H1 (cell line): ENCODE measurements at regions not wholly inside any gene's neighbourhood (a gene's known extent, or its start where the extent isn't known, plus 50 kb on each side); places are given as distances from the start of the nearest gene placed in this dataset.

Experiments
- CEBPB ChIP-seq: IDR thresholded peaks from 2 replicates; pipeline ENCODE4 v1.6.1; 2012; ENCODE audit warnings: low read depth, low read length
- EP300 ChIP-seq, 2 experiments: IDR thresholded peaks; 1 replicate in 1 of 2; 2 replicates in 1 of 2; pipeline ENCODE4 v1.6.1; 2011 to 2012; ENCODE audit warnings: low read depth in 2 of 2, low read length in 2 of 2, mild to moderate bottlenecking in 2 of 2, borderline replicate concordance in 1 of 2, inconsistent platforms in 1 of 2, moderate library complexity in 1 of 2
- TF ChIP-seq, protein P1 (sequence below): IDR thresholded peaks from 2 replicates; pipeline ENCODE4 v1.6.1; 2012; ENCODE audit warnings: inconsistent platforms

DNA sequence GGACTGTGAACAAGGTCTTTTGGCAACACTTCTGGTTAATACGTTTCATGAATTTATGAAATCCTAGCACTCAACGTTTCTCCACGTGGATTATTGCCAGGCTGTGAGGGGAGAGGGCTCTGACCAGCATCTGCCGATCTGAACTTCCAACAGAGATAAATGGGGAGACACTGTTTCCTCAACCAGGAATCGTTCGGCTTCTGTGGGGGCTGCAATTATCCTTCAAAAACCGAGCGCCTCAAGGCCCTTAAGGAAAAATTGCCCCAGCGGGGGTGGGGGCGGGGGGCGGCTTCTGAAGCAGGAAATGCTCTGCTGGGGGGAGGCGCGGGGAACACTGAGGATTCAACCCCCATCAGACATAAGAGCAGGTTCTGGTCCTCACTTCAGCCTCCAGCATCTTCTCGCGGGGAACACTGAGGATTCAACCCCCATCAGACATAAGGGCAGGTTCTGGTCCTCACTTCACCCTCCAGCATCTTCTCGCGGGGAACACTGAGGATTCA is 155.6 kb downstream of the BRD1 start:
- no peak for TF ChIP-seq CEBPB
- no peak for TF ChIP-seq EP300 (IDR thresholded peaks at IDR 0.05; ENCODE audit: borderline replicate concordance in 1 of 2, low read depth in 2 of 2, low read length in 2 of 2)
- TF ChIP-seq, protein P1, sequence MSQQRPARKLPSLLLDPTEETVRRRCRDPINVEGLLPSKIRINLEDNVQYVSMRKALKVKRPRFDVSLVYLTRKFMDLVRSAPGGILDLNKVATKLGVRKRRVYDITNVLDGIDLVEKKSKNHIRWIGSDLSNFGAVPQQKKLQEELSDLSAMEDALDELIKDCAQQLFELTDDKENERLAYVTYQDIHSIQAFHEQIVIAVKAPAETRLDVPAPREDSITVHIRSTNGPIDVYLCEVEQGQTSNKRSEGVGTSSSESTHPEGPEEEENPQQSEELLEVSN: no peak
